Osteoblast (primary cell): ENCODE measurements at regions not wholly inside any gene's neighbourhood (a gene's known extent, or its start where the extent isn't known, plus 50 kb on each side); places are given as distances from the start of the nearest gene placed in this dataset.

Source experiments
- DNase-seq: peaks from one replicate; pipeline ENCODE4 v3.0.0; 2011; ENCODE audit warnings: low spot score, mixed read lengths; ENCODE audit not compliant: insufficient read length; ENCODE audit errors: missing footprints
- H2AFZ ChIP-seq: 2 replicates; pipeline ENCODE4 v1.6.0; 2011; ENCODE audit warnings: mild to moderate bottlenecking, low read length
- H3K27ac ChIP-seq: 2 replicates; pipeline ENCODE4 v1.5.1; 2011; ENCODE audit warnings: mild to moderate bottlenecking, low read depth, low read length, moderate library complexity
- H3K27me3 ChIP-seq: 2 replicates; pipeline ENCODE4 v1.6.0; 2012; ENCODE audit warnings: mild to moderate bottlenecking, control low read depth, inconsistent platforms, low read length, moderate library complexity; ENCODE audit not compliant: insufficient read depth
- H3K36me3 ChIP-seq: 2 replicates; pipeline ENCODE4 v1.5.1; 2011; ENCODE audit warnings: mild to moderate bottlenecking, low read length, control low read depth, moderate library complexity; ENCODE audit not compliant: insufficient read depth
- H3K4me1 ChIP-seq: 2 replicates; pipeline ENCODE4 v1.5.1; 2011; ENCODE audit warnings: mild to moderate bottlenecking, low read length, control low read depth, moderate library complexity; ENCODE audit not compliant: insufficient read depth
- H3K4me2 ChIP-seq: 2 replicates; pipeline ENCODE4 v1.6.0; 2011; ENCODE audit warnings: mild to moderate bottlenecking, low read length; ENCODE audit not compliant: insufficient read depth
- H3K4me3 ChIP-seq: fragments of 200-600 bp; sonication (generic); 3 replicates; pipeline ENCODE4 v1.5.1; 2012; ENCODE audit warnings: mild to moderate bottlenecking, low read length, inconsistent platforms; ENCODE audit not compliant: insufficient read depth
- H3K79me2 ChIP-seq: 2 replicates; pipeline ENCODE4 v1.6.0; 2012; ENCODE audit warnings: mild to moderate bottlenecking, low read length, control low read depth, inconsistent platforms; ENCODE audit not compliant: insufficient read depth
- H3K9me3 ChIP-seq: 2 replicates; pipeline ENCODE4 v1.5.1; 2011; ENCODE audit warnings: low read depth, low read length, control low read depth
- H4K20me1 ChIP-seq: 2 replicates; pipeline ENCODE4 v1.6.0; 2012; ENCODE audit warnings: mild to moderate bottlenecking, low read length, control low read depth; ENCODE audit not compliant: insufficient read depth
- CTCF ChIP-seq: IDR thresholded peaks from 2 replicates; pipeline ENCODE4 v1.5.1; 2011; ENCODE audit warnings: mild to moderate bottlenecking, low read depth, low read length, moderate library complexity; ENCODE audit errors: extremely low read depth

DNA sequence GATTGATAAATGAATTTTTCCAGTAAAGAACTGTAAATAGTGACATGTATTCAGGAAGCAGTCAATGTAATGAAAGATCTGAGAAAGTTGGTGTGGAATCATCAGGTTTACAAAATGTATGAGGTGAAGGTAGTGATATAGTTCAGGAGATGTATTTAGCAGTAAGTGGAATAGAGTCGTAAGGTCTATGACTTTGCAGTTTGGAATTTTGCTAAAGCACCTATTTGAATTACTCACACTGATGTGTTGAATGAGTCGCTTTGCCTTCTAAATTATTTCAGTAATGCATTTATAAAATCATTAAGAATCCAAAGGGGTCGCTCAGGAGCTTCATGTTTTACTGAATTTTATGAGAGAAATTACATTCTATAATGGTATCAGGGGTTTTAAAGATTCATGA, 713.7 kb downstream of the DSC3 start:
- Histone ChIP-seq H2AFZ (no peak overlapping the region), H3K4me2 (no peak overlapping the region), H4K20me1 (no peaks in the 10 kb centered on the region), H3K4me1 (no peaks in the 10 kb centered on the region), H3K27me3 (no peaks in the 10 kb centered on the region), H3K9me3 (no peaks in the 10 kb centered on the region), H3K36me3 (no peaks in the 10 kb centered on the region), H3K79me2 (no peaks in the 10 kb centered on the region), H3K27ac (no peak overlapping the region), H3K4me3 (no peak overlapping the region)
- no peak for TF ChIP-seq CTCF
- no peak for DNase-seq

DNA sequence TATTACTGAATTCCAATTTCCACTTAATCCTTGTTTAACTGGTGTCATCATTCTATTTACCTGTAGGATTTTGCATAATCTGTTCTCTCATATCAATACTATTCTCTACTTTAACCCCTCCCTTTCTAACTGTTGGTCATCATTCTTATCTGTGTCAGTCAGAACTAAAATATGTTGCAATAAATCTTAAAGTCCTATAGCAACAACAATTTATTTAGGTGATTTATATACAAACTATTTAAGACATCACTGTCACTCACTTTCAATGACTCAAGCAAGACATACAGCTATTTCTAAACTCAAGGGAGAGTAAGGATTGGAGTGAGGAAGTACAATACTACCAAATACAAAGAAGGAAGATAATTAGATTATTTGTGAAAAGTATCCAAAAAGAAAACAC, 740.4 kb downstream of the DSC3 start:
- Histone ChIP-seq H4K20me1 (no peaks in the 10 kb centered on the region), H3K4me3 (no peak overlapping the region), H3K4me2 (no peak overlapping the region), H2AFZ (no peak overlapping the region), H3K4me1 (no peaks in the 10 kb centered on the region), H3K9me3 (no peaks in the 10 kb centered on the region), H3K36me3 (no peaks in the 10 kb centered on the region), H3K79me2 (no peaks in the 10 kb centered on the region), H3K27ac (no peak overlapping the region), H3K27me3 (no peaks in the 10 kb centered on the region)
- no peak for TF ChIP-seq CTCF
- DNase-seq, result no peak

- DNase-seq, result no peak
- no peaks in the 10 kb centered on the region for H4K20me1 ChIP-seq
- H2AFZ ChIP-seq, result no peak overlapping the region
- no peaks in the 10 kb centered on the region for H3K27me3 ChIP-seq
- H3K4me3 ChIP-seq, result no peak overlapping the region
- no peak overlapping the region for H3K4me2 ChIP-seq
- H3K27ac ChIP-seq, result no peak overlapping the region
- H3K36me3 ChIP-seq, result no peaks in the 10 kb centered on the region
- no peaks in the 10 kb centered on the region for H3K79me2 ChIP-seq
- H3K4me1 ChIP-seq, result no peaks in the 10 kb centered on the region
- TF ChIP-seq CTCF, result no peak
- H3K9me3 ChIP-seq, result no peaks in the 10 kb centered on the region
These were observed 743.8 kb downstream of the DSC3 start for GRCh38 chr18:30298769-30299168.

DNA sequence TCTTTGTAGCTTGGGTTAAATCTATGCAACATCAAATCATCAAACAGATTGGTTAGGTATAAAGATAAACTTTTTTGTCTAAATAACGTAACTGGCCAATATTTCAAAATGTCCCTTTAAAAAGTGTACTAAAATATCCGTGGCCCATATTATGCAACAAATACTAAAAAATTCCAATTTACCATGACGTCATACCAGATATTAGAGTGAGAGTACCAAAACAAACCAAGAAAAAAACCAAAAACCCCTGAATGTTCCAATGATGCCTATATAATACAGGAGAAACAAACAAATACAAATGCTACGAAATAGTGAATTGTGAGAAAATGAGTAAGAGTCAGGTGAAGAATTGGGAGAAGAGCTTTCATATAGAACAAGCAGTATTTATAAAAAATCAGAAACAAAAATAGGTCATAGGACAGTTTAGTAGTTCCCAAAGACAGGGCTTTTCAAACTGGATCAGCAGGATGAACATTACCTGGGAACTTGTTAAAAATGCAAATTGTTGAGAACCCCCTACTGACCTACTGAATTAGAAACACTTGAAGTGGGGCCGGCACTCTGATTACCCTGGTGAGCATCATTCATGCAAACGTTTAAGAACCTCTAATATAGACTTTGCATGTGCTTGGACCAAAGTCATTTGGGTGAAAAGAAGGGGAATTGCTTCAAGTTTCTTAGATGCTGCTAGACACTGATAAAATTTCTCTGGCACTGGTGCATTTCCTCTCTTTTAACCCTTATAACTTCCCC, 753.7 kb downstream of the DSC3 start:
- H3K4me3 ChIP-seq, result no peak overlapping the region
- no peak for TF ChIP-seq CTCF
- H3K9me3 ChIP-seq, result no peaks in the 10 kb centered on the region
- H3K27me3 ChIP-seq, result no peaks in the 10 kb centered on the region
- H4K20me1 ChIP-seq, result no peaks in the 10 kb centered on the region
- no peak overlapping the region for H2AFZ ChIP-seq
- no peak overlapping the region for H3K27ac ChIP-seq
- H3K79me2 ChIP-seq, result no peaks in the 10 kb centered on the region
- DNase-seq, result no peak
- H3K4me1 ChIP-seq, result no peaks in the 10 kb centered on the region
- H3K36me3 ChIP-seq, result no peaks in the 10 kb centered on the region
- no peak overlapping the region for H3K4me2 ChIP-seq
